SK-N-SH (cell line): ENCODE measurements at regions not wholly inside any gene's neighbourhood (a gene's known extent, or its start where the extent isn't known, plus 50 kb on each side); places are given as distances from the start of the nearest gene placed in this dataset.

Experiments used
- CTCF ChIA-PET: fragments of 300-600, 350-600 bp; formaldehyde crosslinking; extraction: SDS; loops from one replicate; lab custom pipeline; 2021; lab: Yijun Ruan, JAX
- POLR2A ChIA-PET: fragments of 350-600 bp; sonication (Branson Sonifier 250); formaldehyde crosslinking; extraction: SDS; loops from one replicate; lab custom pipeline; 2020; ENCODE audit warnings: antibody characterized with exemption, inconsistent platforms; lab: Yijun Ruan, JAX
- DNase-seq: peaks from one replicate; pipeline ENCODE4 v3.0.0; 2012
- H2AFZ ChIP-seq: fragments of 200-600 bp; sonication (generic); 2 replicates; pipeline ENCODE4 v1.8.1; 2016; ENCODE audit warnings: antibody characterized with exemption, mild to moderate bottlenecking, low read depth
- H3F3A ChIP-seq: fragments of 200-600 bp; sonication (generic); replicated peaks from 2 replicates; pipeline ENCODE3; 2016; ENCODE audit warnings: antibody characterized with exemption, mild to moderate bottlenecking; ENCODE audit not compliant: insufficient read depth
- H3K27ac ChIP-seq, 2 experiments: fragments of 200-500 bp in 1 of 2; fragments of 200-600 bp in 1 of 2; sonication (Bioruptor generic) in 1 of 2; sonication (generic), shearing (Covaris generic) in 1 of 2; 2 replicates each; pipeline versions ENCODE4 v1.5.1 to v1.6.1; 2014 to 2016; ENCODE audit warnings: low read depth in 2 of 2, inconsistent platforms in 1 of 2, low read length in 1 of 2, mild to moderate bottlenecking in 1 of 2, mixed read lengths in 1 of 2
- H3K27me3 ChIP-seq: fragments of 200-600 bp; sonication (generic), shearing (Covaris generic); 2 replicates; pipeline ENCODE4 v1.6.1; 2016; ENCODE audit warnings: mixed run types; ENCODE audit not compliant: insufficient read depth
- H3K36me3 ChIP-seq, 2 experiments: fragments of 200-500 bp in 1 of 2; fragments of 200-600 bp in 1 of 2; sonication (Bioruptor generic) in 1 of 2; sonication (generic) in 1 of 2; replicated peaks in 1 of 2; 2 replicates each; pipeline versions ENCODE3 to v1.5.1; 2014 to 2016; ENCODE audit warnings: low read length in 1 of 2, mild to moderate bottlenecking in 1 of 2; ENCODE audit not compliant: insufficient read depth in 2 of 2, control insufficient read depth in 1 of 2
- H3K4me1 ChIP-seq, 2 experiments: fragments of 200-500 bp in 1 of 2; fragments of 200-600 bp in 1 of 2; sonication (Bioruptor generic) in 1 of 2; sonication (generic), shearing (Covaris generic) in 1 of 2; 2 replicates each; pipeline versions ENCODE4 v1.5.1 to v1.6.1; 2014 to 2016; ENCODE audit warnings: low read depth in 1 of 2, low read length in 1 of 2, mixed run types in 1 of 2; ENCODE audit not compliant: insufficient read depth in 2 of 2, control insufficient read depth in 1 of 2
- H3K4me2 ChIP-seq: fragments of 200-600 bp; sonication (generic), shearing (Covaris generic); 2 replicates; pipeline ENCODE4 v1.6.1; 2017; ENCODE audit warnings: mixed run types
- H3K4me3 ChIP-seq, 2 experiments: fragments of 200-500 bp in 1 of 2; fragments of 200-600 bp in 1 of 2; sonication (Bioruptor generic) in 1 of 2; sonication (generic), shearing (Covaris generic) in 1 of 2; 2 replicates each; pipeline versions ENCODE4 v1.5.1 to v1.8.1; 2014 to 2016; ENCODE audit warnings: low read depth in 2 of 2, inconsistent platforms in 1 of 2, low read length in 1 of 2, mild to moderate bottlenecking in 1 of 2, mixed read lengths in 1 of 2, moderate library complexity in 1 of 2
- H3K79me2 ChIP-seq: fragments of 200-600 bp; sonication (generic); 2 replicates; pipeline ENCODE4 v1.8.1; 2017; ENCODE audit warnings: mild to moderate bottlenecking; ENCODE audit not compliant: insufficient read depth
- H3K9ac ChIP-seq: fragments of 200-600 bp; sonication (generic); 2 replicates; pipeline ENCODE4 v1.6.1; 2017; ENCODE audit warnings: mixed run types
- H3K9me2 ChIP-seq: fragments of 200-600 bp; sonication (generic); 2 replicates; pipeline ENCODE4 v1.6.1; 2017; ENCODE audit warnings: mixed run types
- H3K9me3 ChIP-seq: fragments of 200-600 bp; sonication (generic); 2 replicates; pipeline ENCODE4 v1.6.1; 2017; ENCODE audit warnings: mixed run types, mild to moderate bottlenecking, moderate library complexity
- H4K20me1 ChIP-seq: fragments of 200-600 bp; sonication (generic); 2 replicates; pipeline ENCODE4 v1.6.1; 2017; ENCODE audit warnings: mild to moderate bottlenecking, mixed run types; ENCODE audit not compliant: insufficient read depth
- TAF1 ChIP-seq: IDR thresholded peaks from 2 replicates; pipeline ENCODE4 v1.6.1; 2012; ENCODE audit warnings: low read depth, mild to moderate bottlenecking, low read length, moderate library complexity, borderline replicate concordance
- WGBS: methylation state at CpG from one replicate; pipeline ENCODE4 v1.1.6; 2017; ENCODE audit warnings: low lambda C conversion rate; 5-methylcytosine and 5-hydroxymethylcytosine counted together
- TF ChIP-seq, protein P1 (sequence below): IDR thresholded peaks from 2 replicates; pipeline ENCODE4 v1.6.1; 2012; ENCODE audit warnings: mild to moderate bottlenecking, low read depth, low read length, moderate library complexity
- TF ChIP-seq, protein P2 (sequence below): IDR thresholded peaks from 2 replicates; pipeline ENCODE4 v1.4.0; 2012; ENCODE audit warnings: low read depth
- TF ChIP-seq, protein P3 (sequence below): IDR thresholded peaks from 2 replicates; pipeline ENCODE4 v1.4.0; 2012; ENCODE audit warnings: low read depth, borderline replicate concordance

DNA sequence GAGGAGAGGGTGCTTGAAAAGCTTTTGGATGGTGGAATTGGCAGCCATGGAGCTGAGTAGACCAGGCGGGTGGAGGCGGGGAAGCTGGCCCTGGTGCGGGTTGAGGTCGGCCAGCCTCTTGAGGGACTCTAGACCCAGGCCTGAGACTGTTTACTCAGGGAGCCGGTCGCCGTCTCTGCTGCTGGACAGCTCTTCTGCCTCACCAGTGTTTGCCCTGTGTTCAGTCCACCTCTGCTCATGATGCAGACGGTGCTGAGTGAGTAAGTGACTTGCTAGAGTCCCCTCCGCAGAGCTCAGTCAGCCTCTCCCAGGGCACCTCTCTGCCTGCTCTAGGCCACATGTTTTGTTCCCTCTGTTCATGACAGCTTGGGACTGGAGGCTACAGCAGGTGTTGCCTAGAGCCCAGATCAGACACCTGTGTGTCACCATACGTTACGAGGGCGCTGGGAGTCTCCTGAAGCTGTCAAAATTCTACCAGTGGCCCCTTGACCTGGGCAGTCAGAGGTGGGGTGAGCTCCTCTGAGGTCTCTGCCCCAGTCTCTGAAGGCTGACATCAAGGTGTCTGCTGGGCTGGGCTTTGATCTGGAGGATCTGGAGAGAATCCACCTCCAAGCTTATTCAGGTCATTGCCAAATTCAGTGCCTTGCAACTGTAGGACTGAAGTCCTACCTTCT is 73.5 kb upstream of the WNT4 start:
- 84% methylated on average over 12 of the region's 12 CpGs for WGBS
- POLR2A ChIA-PET: no interaction called here

DNA sequence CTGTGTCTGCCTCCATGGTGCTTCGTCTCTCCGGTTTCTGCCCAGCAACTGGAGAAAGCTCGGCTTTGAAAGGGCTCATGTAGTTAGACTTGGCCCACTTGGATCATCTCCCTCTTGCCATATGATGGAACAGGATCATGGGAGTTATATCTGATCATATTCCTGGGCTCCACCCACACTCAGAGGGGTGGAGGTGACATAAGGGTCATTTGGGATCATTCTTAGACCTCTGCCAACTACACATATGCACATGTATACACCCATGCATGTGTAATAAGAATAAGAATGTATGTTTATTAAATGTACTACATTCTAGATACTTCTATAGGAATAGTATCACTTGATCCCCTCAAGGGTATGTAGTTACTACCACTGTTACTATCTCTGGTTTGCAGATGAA is 74.1 kb upstream of the WNT4 start:
- Histone ChIP-seq H3K9ac (no peak overlapping the region), H3K4me2 (no peak overlapping the region), H3K4me3 (no peak overlapping the region), H2AFZ (no peak overlapping the region), H3K9me2 (no peaks in the 10 kb centered on the region), H3K36me3 (no peaks in the 10 kb centered on the region), H3K9me3 (no peaks in the 10 kb centered on the region), H3F3A (no peaks in the 10 kb centered on the region), H3K27me3 (peaks cover 12% of the 10 kb centered on the region; the same call in 1 of the 2 replicates), H3K27ac (no peak overlapping the region), H3K79me2 (no peaks in the 10 kb centered on the region), H4K20me1 (no peaks in the 10 kb centered on the region), H3K4me1 (no peaks in the 10 kb centered on the region)
- DNase-seq: no peak
- no peak for TF ChIP-seq TAF1
- TF ChIP-seq, protein P1, sequence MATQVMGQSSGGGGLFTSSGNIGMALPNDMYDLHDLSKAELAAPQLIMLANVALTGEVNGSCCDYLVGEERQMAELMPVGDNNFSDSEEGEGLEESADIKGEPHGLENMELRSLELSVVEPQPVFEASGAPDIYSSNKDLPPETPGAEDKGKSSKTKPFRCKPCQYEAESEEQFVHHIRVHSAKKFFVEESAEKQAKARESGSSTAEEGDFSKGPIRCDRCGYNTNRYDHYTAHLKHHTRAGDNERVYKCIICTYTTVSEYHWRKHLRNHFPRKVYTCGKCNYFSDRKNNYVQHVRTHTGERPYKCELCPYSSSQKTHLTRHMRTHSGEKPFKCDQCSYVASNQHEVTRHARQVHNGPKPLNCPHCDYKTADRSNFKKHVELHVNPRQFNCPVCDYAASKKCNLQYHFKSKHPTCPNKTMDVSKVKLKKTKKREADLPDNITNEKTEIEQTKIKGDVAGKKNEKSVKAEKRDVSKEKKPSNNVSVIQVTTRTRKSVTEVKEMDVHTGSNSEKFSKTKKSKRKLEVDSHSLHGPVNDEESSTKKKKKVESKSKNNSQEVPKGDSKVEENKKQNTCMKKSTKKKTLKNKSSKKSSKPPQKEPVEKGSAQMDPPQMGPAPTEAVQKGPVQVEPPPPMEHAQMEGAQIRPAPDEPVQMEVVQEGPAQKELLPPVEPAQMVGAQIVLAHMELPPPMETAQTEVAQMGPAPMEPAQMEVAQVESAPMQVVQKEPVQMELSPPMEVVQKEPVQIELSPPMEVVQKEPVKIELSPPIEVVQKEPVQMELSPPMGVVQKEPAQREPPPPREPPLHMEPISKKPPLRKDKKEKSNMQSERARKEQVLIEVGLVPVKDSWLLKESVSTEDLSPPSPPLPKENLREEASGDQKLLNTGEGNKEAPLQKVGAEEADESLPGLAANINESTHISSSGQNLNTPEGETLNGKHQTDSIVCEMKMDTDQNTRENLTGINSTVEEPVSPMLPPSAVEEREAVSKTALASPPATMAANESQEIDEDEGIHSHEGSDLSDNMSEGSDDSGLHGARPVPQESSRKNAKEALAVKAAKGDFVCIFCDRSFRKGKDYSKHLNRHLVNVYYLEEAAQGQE: no peak
- POLR2A ChIA-PET: no interaction called here
- WGBS: 83% methylated on average over 2 of the region's 3 CpGs
- CTCF ChIA-PET: no interaction called here

More for the DNA sequence above, 73.5 kb upstream of the WNT4 start:
- Histone ChIP-seq H3K27ac (no peak overlapping the region), H3K27me3 (peaks cover 18% of the 10 kb centered on the region; the same call in 1 of the 2 replicates), H3K9me2 (no peaks in the 10 kb centered on the region), H3F3A (no peaks in the 10 kb centered on the region), H3K9ac (no peak overlapping the region), H3K4me1 (no peaks in the 10 kb centered on the region), H3K4me2 (no peak overlapping the region), H3K4me3 (no peak overlapping the region), H3K79me2 (no peaks in the 10 kb centered on the region), H3K9me3 (no peaks in the 10 kb centered on the region), H3K36me3 (no peaks in the 10 kb centered on the region), H2AFZ (no peak overlapping the region), H4K20me1 (no peaks in the 10 kb centered on the region)
- TF ChIP-seq, protein P1: peak; percentile 71; the same call in 1 of the 2 replicates
- TF ChIP-seq, protein P2, sequence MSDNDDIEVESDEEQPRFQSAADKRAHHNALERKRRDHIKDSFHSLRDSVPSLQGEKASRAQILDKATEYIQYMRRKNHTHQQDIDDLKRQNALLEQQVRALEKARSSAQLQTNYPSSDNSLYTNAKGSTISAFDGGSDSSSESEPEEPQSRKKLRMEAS: no peak
- TF ChIP-seq, protein P3, sequence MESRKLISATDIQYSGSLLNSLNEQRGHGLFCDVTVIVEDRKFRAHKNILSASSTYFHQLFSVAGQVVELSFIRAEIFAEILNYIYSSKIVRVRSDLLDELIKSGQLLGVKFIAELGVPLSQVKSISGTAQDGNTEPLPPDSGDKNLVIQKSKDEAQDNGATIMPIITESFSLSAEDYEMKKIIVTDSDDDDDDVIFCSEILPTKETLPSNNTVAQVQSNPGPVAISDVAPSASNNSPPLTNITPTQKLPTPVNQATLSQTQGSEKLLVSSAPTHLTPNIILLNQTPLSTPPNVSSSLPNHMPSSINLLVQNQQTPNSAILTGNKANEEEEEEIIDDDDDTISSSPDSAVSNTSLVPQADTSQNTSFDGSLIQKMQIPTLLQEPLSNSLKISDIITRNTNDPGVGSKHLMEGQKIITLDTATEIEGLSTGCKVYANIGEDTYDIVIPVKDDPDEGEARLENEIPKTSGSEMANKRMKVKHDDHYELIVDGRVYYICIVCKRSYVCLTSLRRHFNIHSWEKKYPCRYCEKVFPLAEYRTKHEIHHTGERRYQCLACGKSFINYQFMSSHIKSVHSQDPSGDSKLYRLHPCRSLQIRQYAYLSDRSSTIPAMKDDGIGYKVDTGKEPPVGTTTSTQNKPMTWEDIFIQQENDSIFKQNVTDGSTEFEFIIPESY: no peak
- DNase-seq: no peak
- CTCF ChIA-PET: interaction anchor here (0.7 kb wide), 1 partner anchor 70 kb away, joined by 3 read pairs; no protein-coding TSS in a partner anchor
